Vagina (tissue), 2 donors: ENCODE measurements at regions not wholly inside any gene's neighbourhood (a gene's known extent, or its start where the extent isn't known, plus 50 kb on each side); places are given as distances from the start of the nearest gene placed in this dataset.

Experiments used
- POLR2A ChIP-seq, 2 donors: fragments of 450-650 bp; IDR thresholded peaks; one replicate each; pipeline ENCODE4 v1.6.1; 2017; ENCODE audit warnings: antibody characterized with exemption in 2 of 2, mild to moderate bottlenecking in 2 of 2, moderate library complexity in 2 of 2
- TF ChIP-seq, protein P1 (sequence below), 3 experiments: fragments of 450-650 bp in 2 of 3; fragments of 200-600 bp in 1 of 3; sonication (generic) in 1 of 3; IDR thresholded peaks; one replicate each; pipeline ENCODE4 v1.5.1; 2017 to 2019; ENCODE audit warnings: antibody characterized with exemption in 3 of 3, mild to moderate bottlenecking in 2 of 3, moderate library complexity in 2 of 3

DNA sequence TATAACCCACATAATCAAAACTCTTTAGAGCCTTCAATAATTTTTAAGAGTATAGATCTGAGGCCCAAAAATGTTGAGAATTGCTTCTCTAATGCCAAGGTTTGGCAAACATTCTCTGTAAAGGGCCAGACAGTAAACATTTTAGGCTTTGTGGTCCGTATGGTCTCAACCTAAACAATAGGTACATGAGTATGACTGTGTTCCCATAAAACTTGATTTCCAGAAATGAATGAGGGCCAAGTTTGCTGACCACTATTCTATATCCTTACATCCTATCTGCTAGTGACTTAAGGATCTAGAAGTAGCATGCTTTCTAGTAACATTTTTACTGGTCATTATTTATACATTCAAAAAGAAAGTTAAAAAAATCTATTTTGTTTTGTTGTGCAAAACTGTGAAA, 58.9 kb downstream of the MPP7 start:
- TF ChIP-seq, protein P1, sequence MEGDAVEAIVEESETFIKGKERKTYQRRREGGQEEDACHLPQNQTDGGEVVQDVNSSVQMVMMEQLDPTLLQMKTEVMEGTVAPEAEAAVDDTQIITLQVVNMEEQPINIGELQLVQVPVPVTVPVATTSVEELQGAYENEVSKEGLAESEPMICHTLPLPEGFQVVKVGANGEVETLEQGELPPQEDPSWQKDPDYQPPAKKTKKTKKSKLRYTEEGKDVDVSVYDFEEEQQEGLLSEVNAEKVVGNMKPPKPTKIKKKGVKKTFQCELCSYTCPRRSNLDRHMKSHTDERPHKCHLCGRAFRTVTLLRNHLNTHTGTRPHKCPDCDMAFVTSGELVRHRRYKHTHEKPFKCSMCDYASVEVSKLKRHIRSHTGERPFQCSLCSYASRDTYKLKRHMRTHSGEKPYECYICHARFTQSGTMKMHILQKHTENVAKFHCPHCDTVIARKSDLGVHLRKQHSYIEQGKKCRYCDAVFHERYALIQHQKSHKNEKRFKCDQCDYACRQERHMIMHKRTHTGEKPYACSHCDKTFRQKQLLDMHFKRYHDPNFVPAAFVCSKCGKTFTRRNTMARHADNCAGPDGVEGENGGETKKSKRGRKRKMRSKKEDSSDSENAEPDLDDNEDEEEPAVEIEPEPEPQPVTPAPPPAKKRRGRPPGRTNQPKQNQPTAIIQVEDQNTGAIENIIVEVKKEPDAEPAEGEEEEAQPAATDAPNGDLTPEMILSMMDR (IDR thresholded peaks at IDR 0.05): no peak
- TF ChIP-seq POLR2A (IDR thresholded peaks at IDR 0.05): no peak
